ENCODE measurements at regions not wholly inside any gene's neighbourhood (a gene's known extent, or its start where the extent isn't known, plus 50 kb on each side); places are given as distances from the start of the nearest gene placed in this dataset.

DNA sequence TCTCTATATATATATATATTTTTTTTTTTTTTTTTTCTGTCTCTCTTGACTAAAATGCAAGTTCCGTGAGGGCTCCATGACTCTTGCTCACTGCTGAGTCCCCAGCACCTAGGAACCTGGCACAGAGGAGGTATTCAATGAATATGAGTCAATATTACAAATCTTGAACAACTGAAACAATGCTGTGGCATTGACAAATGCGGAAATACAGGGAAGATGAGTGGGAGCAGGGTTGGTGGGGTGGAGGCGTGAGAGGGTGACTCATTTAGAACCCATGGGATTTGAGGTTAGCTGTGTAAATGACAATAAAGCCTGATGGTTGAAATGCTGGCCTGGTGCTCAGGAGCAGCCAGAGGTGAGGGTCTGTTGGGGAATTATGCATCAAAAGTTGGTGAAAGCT, 121.7 kb upstream of the FUT8 start:
- H3K9ac ChIP-seq (ENCODE audit: low read depth in 1 of 2, low read length in 2 of 2): no peak overlapping the region

GRCh38 chr14:65291531-65291930, 121.0 kb upstream of the FUT8 start:
- Histone ChIP-seq H3K27me3 (ENCODE audit: control insufficient read depth in 2 of 2, insufficient read depth in 2 of 2, low read length in 2 of 2) (no peaks in the 10 kb centered on the region), H3K27ac (ENCODE audit: low read depth in 2 of 2, low read length in 2 of 2) (no peak overlapping the region), H3K36me3 (ENCODE audit: control insufficient read depth in 2 of 2, insufficient read depth in 2 of 2, low read length in 2 of 2) (no peaks in the 10 kb centered on the region), H3K4me3 (ENCODE audit: low read length in 2 of 2) (no peak overlapping the region), H3K9ac (ENCODE audit: low read depth in 1 of 2, low read length in 2 of 2) (no peak overlapping the region), H3K4me1 (ENCODE audit: control insufficient read depth in 2 of 2, insufficient read depth in 2 of 2, low read length in 2 of 2) (peaks cover 0 to 8% of the 10 kb centered on the region in 2 donors), H3K9me3 (ENCODE audit: control insufficient read depth in 2 of 2, low read length in 2 of 2) (no peaks in the 10 kb centered on the region)

More for the DNA sequence above, 121.7 kb upstream of the FUT8 start:
- peaks cover 0 to 8% of the 10 kb centered on the region in 2 donors for H3K4me1 ChIP-seq (ENCODE audit: control insufficient read depth in 2 of 2, insufficient read depth in 2 of 2, low read length in 2 of 2)
- no peaks in the 10 kb centered on the region for H3K36me3 ChIP-seq (ENCODE audit: control insufficient read depth in 2 of 2, insufficient read depth in 2 of 2, low read length in 2 of 2)
- H3K27me3 ChIP-seq (ENCODE audit: control insufficient read depth in 2 of 2, insufficient read depth in 2 of 2, low read length in 2 of 2): no peaks in the 10 kb centered on the region
- no peak overlapping the region for H3K27ac ChIP-seq (ENCODE audit: low read depth in 2 of 2, low read length in 2 of 2)
- H3K9me3 ChIP-seq (ENCODE audit: control insufficient read depth in 2 of 2, low read length in 2 of 2): no peaks in the 10 kb centered on the region
- no peak overlapping the region for H3K4me3 ChIP-seq (ENCODE audit: low read length in 2 of 2)

DNA sequence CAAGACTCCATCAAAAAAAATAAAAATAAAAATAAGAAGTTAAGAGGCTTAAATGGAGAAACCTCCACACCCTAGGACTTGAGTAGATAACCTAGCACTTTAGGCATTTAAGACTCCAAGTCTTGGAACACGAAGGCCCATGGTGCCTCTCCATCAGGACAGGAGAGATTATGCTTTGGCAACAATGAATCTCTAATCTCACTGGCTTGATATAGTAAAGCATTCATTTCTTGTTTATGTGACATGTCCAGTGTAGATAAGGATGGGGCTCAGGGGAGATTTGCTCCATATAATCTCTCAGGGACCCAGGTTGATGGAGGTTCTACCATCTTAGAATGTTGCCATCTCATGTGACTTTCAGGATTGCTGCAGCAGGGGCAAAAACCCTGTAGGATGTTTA, 117.7 kb upstream of the FUT8 start:
- no peaks in the 10 kb centered on the region for H3K27me3 ChIP-seq (ENCODE audit: control insufficient read depth in 2 of 2, insufficient read depth in 2 of 2, low read length in 2 of 2)
- no peak overlapping the region for H3K27ac ChIP-seq (ENCODE audit: low read depth in 2 of 2, low read length in 2 of 2)
- H3K9me3 ChIP-seq (ENCODE audit: control insufficient read depth in 2 of 2, low read length in 2 of 2): no peaks in the 10 kb centered on the region
- no peaks in the 10 kb centered on the region for H3K36me3 ChIP-seq (ENCODE audit: control insufficient read depth in 2 of 2, insufficient read depth in 2 of 2, low read length in 2 of 2)
- no peak overlapping the region for H3K9ac ChIP-seq (ENCODE audit: low read depth in 1 of 2, low read length in 2 of 2)
- H3K4me3 ChIP-seq (ENCODE audit: low read length in 2 of 2): no peak overlapping the region
- H3K4me1 ChIP-seq (ENCODE audit: control insufficient read depth in 2 of 2, insufficient read depth in 2 of 2, low read length in 2 of 2): peaks cover 7 to 13% of the 10 kb centered on the region in 2 donors

- Histone ChIP-seq H3K27ac (ENCODE audit: low read depth in 2 of 2, low read length in 2 of 2) (no peak overlapping the region), H3K36me3 (ENCODE audit: control insufficient read depth in 2 of 2, insufficient read depth in 2 of 2, low read length in 2 of 2) (no peaks in the 10 kb centered on the region), H3K4me1 (ENCODE audit: control insufficient read depth in 2 of 2, insufficient read depth in 2 of 2, low read length in 2 of 2) (peaks cover 11 to 18% of the 10 kb centered on the region in 2 donors), H3K9ac (ENCODE audit: low read depth in 1 of 2, low read length in 2 of 2) (no peak overlapping the region), H3K27me3 (ENCODE audit: control insufficient read depth in 2 of 2, insufficient read depth in 2 of 2, low read length in 2 of 2) (no peaks in the 10 kb centered on the region), H3K9me3 (ENCODE audit: control insufficient read depth in 2 of 2, low read length in 2 of 2) (no peaks in the 10 kb centered on the region), H3K4me3 (ENCODE audit: low read length in 2 of 2) (no peak overlapping the region)
These were observed 116.1 kb upstream of the FUT8 start for GRCh38 chr14:65296402-65296801.

DNA sequence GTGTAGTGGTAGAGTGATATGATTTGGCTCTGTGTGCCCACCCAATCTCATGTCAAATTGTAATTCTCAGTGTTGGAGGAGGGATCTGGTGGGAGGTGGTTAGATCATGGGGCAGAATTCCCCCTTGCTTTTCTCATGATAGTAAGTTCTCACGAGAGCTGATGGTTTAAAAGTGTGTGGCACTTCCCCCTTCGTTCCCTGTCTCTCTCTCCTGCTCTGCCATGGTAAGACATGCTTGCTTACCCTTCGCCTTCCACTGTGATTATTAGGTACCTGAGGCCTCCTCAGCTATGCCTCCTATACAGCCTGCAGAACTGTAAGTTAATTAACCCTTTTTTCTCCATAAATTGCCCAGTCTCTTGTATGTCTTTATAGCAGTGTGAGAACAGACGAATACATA, 115.7 kb upstream of the FUT8 start:
- Histone ChIP-seq H3K36me3 (ENCODE audit: control insufficient read depth in 2 of 2, insufficient read depth in 2 of 2, low read length in 2 of 2) (no peaks in the 10 kb centered on the region), H3K9ac (ENCODE audit: low read depth in 1 of 2, low read length in 2 of 2) (no peak overlapping the region), H3K27ac (ENCODE audit: low read depth in 2 of 2, low read length in 2 of 2) (no peak overlapping the region), H3K4me3 (ENCODE audit: low read length in 2 of 2) (no peak overlapping the region), H3K4me1 (ENCODE audit: control insufficient read depth in 2 of 2, insufficient read depth in 2 of 2, low read length in 2 of 2) (peaks cover 14 to 16% of the 10 kb centered on the region in 2 donors), H3K27me3 (ENCODE audit: control insufficient read depth in 2 of 2, insufficient read depth in 2 of 2, low read length in 2 of 2) (no peaks in the 10 kb centered on the region), H3K9me3 (ENCODE audit: control insufficient read depth in 2 of 2, low read length in 2 of 2) (no peaks in the 10 kb centered on the region)

DNA sequence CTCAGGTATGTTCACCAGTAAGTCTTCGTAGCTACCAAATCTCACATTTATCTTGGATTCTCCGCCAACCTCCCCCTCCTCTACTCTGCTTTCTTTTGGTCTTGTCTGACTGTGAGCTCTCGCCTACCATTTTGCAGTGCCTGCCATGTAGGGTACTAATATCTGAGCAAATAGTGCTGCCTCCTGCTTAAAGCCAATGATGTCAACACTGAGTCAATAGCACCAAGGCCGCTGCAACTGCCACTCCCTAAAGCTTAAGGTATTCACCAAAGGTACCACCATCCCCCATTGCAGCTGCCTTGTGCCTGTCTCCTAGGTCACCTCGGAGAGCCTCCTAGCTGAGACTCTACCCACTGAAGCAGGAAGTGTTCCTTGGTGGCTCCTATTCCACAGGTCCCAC, 114.8 kb upstream of the FUT8 start:
- no peaks in the 10 kb centered on the region for H3K9me3 ChIP-seq (ENCODE audit: control insufficient read depth in 2 of 2, low read length in 2 of 2)
- no peaks in the 10 kb centered on the region for H3K36me3 ChIP-seq (ENCODE audit: control insufficient read depth in 2 of 2, insufficient read depth in 2 of 2, low read length in 2 of 2)
- H3K9ac ChIP-seq (ENCODE audit: low read depth in 1 of 2, low read length in 2 of 2): no peak overlapping the region
- H3K4me1 ChIP-seq (ENCODE audit: control insufficient read depth in 2 of 2, insufficient read depth in 2 of 2, low read length in 2 of 2): peaks cover 16 to 21% of the 10 kb centered on the region in 2 donors
- H3K27me3 ChIP-seq (ENCODE audit: control insufficient read depth in 2 of 2, insufficient read depth in 2 of 2, low read length in 2 of 2): no peaks in the 10 kb centered on the region
- H3K4me3 ChIP-seq (ENCODE audit: low read length in 2 of 2): no peak overlapping the region
- no peak overlapping the region for H3K27ac ChIP-seq (ENCODE audit: low read depth in 2 of 2, low read length in 2 of 2)

DNA sequence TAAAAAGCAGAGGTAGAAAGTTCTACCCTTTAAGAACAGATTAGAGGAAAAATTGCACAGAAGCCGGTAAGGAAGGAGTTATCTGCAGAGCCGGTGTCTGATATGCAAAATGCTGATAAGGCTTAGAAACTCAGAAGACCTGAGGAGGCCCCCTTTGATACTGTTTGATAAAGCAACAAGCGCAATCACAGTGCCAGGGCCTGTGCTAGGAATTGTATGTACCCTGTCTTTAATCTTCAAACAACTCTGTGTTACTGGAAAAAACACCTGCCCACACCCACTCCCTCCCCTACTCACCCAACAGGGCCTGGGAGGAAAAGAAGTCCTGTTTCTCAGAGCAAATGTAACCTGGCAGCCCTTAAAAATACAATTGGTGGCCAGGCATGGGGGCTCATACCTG, 112.7 kb upstream of the FUT8 start:
- Histone ChIP-seq H3K4me1 (ENCODE audit: control insufficient read depth in 2 of 2, insufficient read depth in 2 of 2, low read length in 2 of 2) (peaks cover 25 to 33% of the 10 kb centered on the region in 2 donors), H3K27ac (ENCODE audit: low read depth in 2 of 2, low read length in 2 of 2) (peak overlapping the region; percentile 13 to 68), H3K9ac (ENCODE audit: low read depth in 1 of 2, low read length in 2 of 2) (peak overlapping the region in 1 of 2 donors; percentile 9)

GRCh38 chr14:65301862-65302539, 110.5 kb upstream of the FUT8 start:
- H3K36me3 ChIP-seq (ENCODE audit: control insufficient read depth in 2 of 2, insufficient read depth in 2 of 2, low read length in 2 of 2): no peaks in the 10 kb centered on the region
- H3K9ac ChIP-seq (ENCODE audit: low read depth in 1 of 2, low read length in 2 of 2): no peak overlapping the region
- H3K27me3 ChIP-seq (ENCODE audit: control insufficient read depth in 2 of 2, insufficient read depth in 2 of 2, low read length in 2 of 2): no peaks in the 10 kb centered on the region
- no peak overlapping the region for H3K4me3 ChIP-seq (ENCODE audit: low read length in 2 of 2)
- peak overlapping the region; percentile 10 to 33 for H3K27ac ChIP-seq (ENCODE audit: low read depth in 2 of 2, low read length in 2 of 2)
- no peaks in the 10 kb centered on the region for H3K9me3 ChIP-seq (ENCODE audit: control insufficient read depth in 2 of 2, low read length in 2 of 2)
- peaks cover 25 to 33% of the 10 kb centered on the region in 2 donors for H3K4me1 ChIP-seq (ENCODE audit: control insufficient read depth in 2 of 2, insufficient read depth in 2 of 2, low read length in 2 of 2)

More for the DNA sequence above, 112.7 kb upstream of the FUT8 start:
- Histone ChIP-seq H3K9me3 (ENCODE audit: control insufficient read depth in 2 of 2, low read length in 2 of 2) (no peaks in the 10 kb centered on the region), H3K27me3 (ENCODE audit: control insufficient read depth in 2 of 2, insufficient read depth in 2 of 2, low read length in 2 of 2) (no peaks in the 10 kb centered on the region), H3K36me3 (ENCODE audit: control insufficient read depth in 2 of 2, insufficient read depth in 2 of 2, low read length in 2 of 2) (no peaks in the 10 kb centered on the region), H3K4me3 (ENCODE audit: low read length in 2 of 2) (no peak overlapping the region)

GRCh38 chr14:65302571-65303189, 109.8 kb upstream of the FUT8 start:
- no peak overlapping the region for H3K4me3 ChIP-seq (ENCODE audit: low read length in 2 of 2)
- no peaks in the 10 kb centered on the region for H3K27me3 ChIP-seq (ENCODE audit: control insufficient read depth in 2 of 2, insufficient read depth in 2 of 2, low read length in 2 of 2)
- no peak overlapping the region for H3K9ac ChIP-seq (ENCODE audit: low read depth in 1 of 2, low read length in 2 of 2)
- H3K9me3 ChIP-seq (ENCODE audit: control insufficient read depth in 2 of 2, low read length in 2 of 2): no peaks in the 10 kb centered on the region
- peaks cover 23 to 31% of the 10 kb centered on the region in 2 donors for H3K4me1 ChIP-seq (ENCODE audit: control insufficient read depth in 2 of 2, insufficient read depth in 2 of 2, low read length in 2 of 2)
- no peaks in the 10 kb centered on the region for H3K36me3 ChIP-seq (ENCODE audit: control insufficient read depth in 2 of 2, insufficient read depth in 2 of 2, low read length in 2 of 2)
- peak overlapping the region; percentile 32 to 33 for H3K27ac ChIP-seq (ENCODE audit: low read depth in 2 of 2, low read length in 2 of 2)

- peak overlapping the region; percentile 32 to 33 for H3K27ac ChIP-seq (ENCODE audit: low read depth in 2 of 2, low read length in 2 of 2)
- H3K36me3 ChIP-seq (ENCODE audit: control insufficient read depth in 2 of 2, insufficient read depth in 2 of 2, low read length in 2 of 2): no peaks in the 10 kb centered on the region
- H3K4me3 ChIP-seq (ENCODE audit: low read length in 2 of 2): no peak overlapping the region
- H3K9me3 ChIP-seq (ENCODE audit: control insufficient read depth in 2 of 2, low read length in 2 of 2): no peaks in the 10 kb centered on the region
- H3K9ac ChIP-seq (ENCODE audit: low read depth in 1 of 2, low read length in 2 of 2): no peak overlapping the region
- peaks cover 17 to 26% of the 10 kb centered on the region in 2 donors for H3K4me1 ChIP-seq (ENCODE audit: control insufficient read depth in 2 of 2, insufficient read depth in 2 of 2, low read length in 2 of 2)
- no peaks in the 10 kb centered on the region for H3K27me3 ChIP-seq (ENCODE audit: control insufficient read depth in 2 of 2, insufficient read depth in 2 of 2, low read length in 2 of 2)
These were observed 109.2 kb upstream of the FUT8 start for GRCh38 chr14:65303190-65303898.
